ENCODE measurements at regions not wholly inside any gene's neighbourhood (a gene's known extent, or its start where the extent isn't known, plus 50 kb on each side); places are given as distances from the start of the nearest gene placed in this dataset.

DNA sequence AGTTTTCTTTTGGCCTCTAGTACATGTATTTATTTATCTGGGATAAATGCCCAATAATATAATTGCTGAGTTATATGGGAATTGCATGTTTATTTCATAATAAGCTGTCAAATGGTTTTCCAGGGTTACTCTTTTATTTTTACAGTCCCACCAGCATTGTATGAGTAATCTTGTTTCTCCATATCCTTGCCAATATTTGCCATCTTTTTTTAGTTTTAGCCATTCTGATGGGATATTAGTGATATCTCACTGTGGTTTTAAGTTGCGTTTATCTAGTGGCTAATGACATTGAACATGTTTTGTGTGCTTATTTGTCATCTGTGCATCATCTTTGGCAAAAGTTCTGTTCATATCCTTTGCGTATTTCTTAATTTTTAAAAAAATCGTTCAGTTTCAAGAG, 372.8 kb upstream of the CCDC179 start:
- no peak overlapping the region for H3K27ac ChIP-seq (ENCODE audit: low read length)
- WGBS (ENCODE audit: insufficient coverage, low lambda C conversion rate), result 100% methylated on average over 1 of the region's 3 CpGs
- H3K36me3 ChIP-seq (ENCODE audit: control insufficient read depth, insufficient read depth, low read length), result no peaks in the 10 kb centered on the region
- H3K27me3 ChIP-seq (ENCODE audit: control insufficient read depth, insufficient read depth, low read length), result no peaks in the 10 kb centered on the region
- no peak for DNase-seq
- no peak overlapping the region for H3K4me3 ChIP-seq (ENCODE audit: low read length)
- no peaks in the 10 kb centered on the region for H3K9me3 ChIP-seq (ENCODE audit: control insufficient read depth, low read depth, low read length)
- H3K4me1 ChIP-seq (ENCODE audit: control insufficient read depth, insufficient read depth, low read length), result no peaks in the 10 kb centered on the region

DNA sequence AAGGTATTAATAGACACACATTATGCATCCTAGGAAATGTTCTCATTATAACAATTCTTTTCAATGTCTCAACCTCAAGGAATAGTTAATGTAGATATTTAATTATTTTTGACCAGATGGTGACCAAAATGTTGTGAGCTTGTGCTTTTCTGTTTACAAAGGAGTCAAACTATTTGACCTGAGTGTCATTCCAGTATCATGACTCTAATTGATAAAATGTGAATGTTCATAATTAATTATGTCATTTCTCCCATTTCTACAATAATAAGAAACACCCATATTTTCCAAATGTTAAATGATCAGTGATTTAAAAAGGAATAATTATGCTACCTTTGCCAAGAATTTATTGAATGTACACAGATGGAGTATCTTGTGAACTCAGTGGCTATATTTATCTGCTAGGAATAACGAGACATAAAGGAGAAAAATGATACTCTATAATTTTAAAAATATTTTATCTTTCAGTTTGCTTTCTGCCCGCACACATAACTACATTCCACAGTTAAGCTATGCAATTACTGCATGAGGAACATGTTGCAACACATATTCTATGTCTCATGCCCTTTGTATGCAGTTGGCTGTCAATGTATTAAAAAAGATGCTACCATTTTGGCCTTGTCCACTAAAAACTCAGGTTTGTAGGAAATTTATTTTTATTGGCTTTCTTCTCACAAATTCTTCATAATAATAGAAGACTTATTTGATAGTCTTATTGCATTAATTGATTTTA, 376.7 kb upstream of the CCDC179 start:
- Histone ChIP-seq H3K4me1 (ENCODE audit: control insufficient read depth, insufficient read depth, low read length) (no peaks in the 10 kb centered on the region), H3K4me3 (ENCODE audit: low read length) (no peak overlapping the region), H3K36me3 (ENCODE audit: control insufficient read depth, insufficient read depth, low read length) (no peaks in the 10 kb centered on the region), H3K27ac (ENCODE audit: low read length) (no peak overlapping the region), H3K9me3 (ENCODE audit: control insufficient read depth, low read depth, low read length) (no peaks in the 10 kb centered on the region), H3K27me3 (ENCODE audit: control insufficient read depth, insufficient read depth, low read length) (no peaks in the 10 kb centered on the region)
- WGBS (ENCODE audit: insufficient coverage, low lambda C conversion rate), result 90% methylated on average over 2 of the region's 2 CpGs
- no peak for DNase-seq

DNA sequence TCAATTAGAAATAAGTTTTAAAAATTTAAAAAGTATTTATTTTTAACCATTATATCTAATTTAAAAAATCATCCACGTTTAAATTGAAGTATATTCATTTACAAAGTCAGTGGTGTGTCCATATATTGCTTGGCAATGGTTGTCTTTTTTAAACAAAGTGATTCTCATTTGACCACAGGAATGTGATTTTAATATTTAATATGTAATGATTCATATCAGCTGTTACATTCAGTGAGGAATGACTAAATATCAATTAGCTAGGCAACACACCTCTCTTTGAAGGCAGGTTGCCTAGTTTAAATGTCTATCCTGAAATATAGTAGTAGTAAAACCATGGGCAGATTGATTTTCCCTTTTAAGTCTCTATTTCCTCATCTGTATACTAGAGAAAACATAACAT, 392.2 kb upstream of the CCDC179 start:
- no peaks in the 10 kb centered on the region for H3K36me3 ChIP-seq (ENCODE audit: control insufficient read depth, insufficient read depth, low read length)
- H3K27ac ChIP-seq (ENCODE audit: low read length), result no peak overlapping the region
- H3K4me1 ChIP-seq (ENCODE audit: control insufficient read depth, insufficient read depth, low read length), result no peaks in the 10 kb centered on the region
- no peak overlapping the region for H3K4me3 ChIP-seq (ENCODE audit: low read length)
- no peaks in the 10 kb centered on the region for H3K27me3 ChIP-seq (ENCODE audit: control insufficient read depth, insufficient read depth, low read length)
- no peaks in the 10 kb centered on the region for H3K9me3 ChIP-seq (ENCODE audit: control insufficient read depth, low read depth, low read length)
- DNase-seq, result no peak
- WGBS (ENCODE audit: insufficient coverage, low lambda C conversion rate), result 83% methylated on average over 1 of the region's 1 CpG

DNA sequence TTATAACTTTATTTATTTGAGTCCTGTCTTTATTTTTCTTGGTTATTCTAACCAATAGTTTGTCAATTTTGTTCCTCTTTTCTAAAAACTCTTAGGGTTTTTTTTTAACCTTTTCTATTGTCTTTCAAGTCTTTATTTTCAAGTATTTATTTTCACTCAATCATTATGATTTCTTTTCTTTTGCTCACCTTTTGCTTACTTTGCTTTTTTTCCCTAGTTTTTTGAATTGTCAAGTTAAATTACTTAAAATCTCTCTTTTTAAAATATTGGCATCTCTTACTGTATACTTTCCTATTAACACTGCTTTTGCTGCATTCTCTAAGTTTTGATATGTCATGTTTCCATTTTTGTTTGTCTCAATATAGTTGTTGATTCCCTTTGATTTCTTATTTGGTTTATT, 396.8 kb upstream of the CCDC179 start:
- no peaks in the 10 kb centered on the region for H3K27me3 ChIP-seq (ENCODE audit: control insufficient read depth, insufficient read depth, low read length)
- H3K36me3 ChIP-seq (ENCODE audit: control insufficient read depth, insufficient read depth, low read length), result no peaks in the 10 kb centered on the region
- no peak for DNase-seq
- H3K9me3 ChIP-seq (ENCODE audit: control insufficient read depth, low read depth, low read length), result no peaks in the 10 kb centered on the region
- H3K27ac ChIP-seq (ENCODE audit: low read length), result no peak overlapping the region
- H3K4me3 ChIP-seq (ENCODE audit: low read length), result no peak overlapping the region
- H3K4me1 ChIP-seq (ENCODE audit: control insufficient read depth, insufficient read depth, low read length), result no peaks in the 10 kb centered on the region

DNA sequence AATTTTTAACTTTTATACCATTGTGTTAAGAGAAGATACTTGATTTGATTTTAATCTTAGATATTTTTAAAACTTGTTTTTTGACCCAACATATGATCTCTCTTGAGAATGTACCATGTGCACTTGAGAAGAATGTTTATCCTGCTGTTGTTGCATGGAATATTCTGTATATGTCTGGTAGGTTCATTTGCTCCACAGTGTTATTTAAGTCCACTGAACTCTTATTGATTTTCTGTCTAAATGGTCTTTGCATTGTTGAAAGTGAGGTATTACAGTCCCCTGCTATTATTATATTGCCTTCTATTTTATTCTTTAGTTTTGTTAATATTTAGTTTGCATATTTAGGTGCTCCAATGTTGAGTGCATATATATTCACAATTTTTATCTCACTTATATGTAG, 397.3 kb upstream of the CCDC179 start:
- no peak overlapping the region for H3K27ac ChIP-seq (ENCODE audit: low read length)
- H3K9me3 ChIP-seq (ENCODE audit: control insufficient read depth, low read depth, low read length), result no peaks in the 10 kb centered on the region
- no peak for DNase-seq
- no peak overlapping the region for H3K4me3 ChIP-seq (ENCODE audit: low read length)
- H3K36me3 ChIP-seq (ENCODE audit: control insufficient read depth, insufficient read depth, low read length), result no peaks in the 10 kb centered on the region
- no peaks in the 10 kb centered on the region for H3K4me1 ChIP-seq (ENCODE audit: control insufficient read depth, insufficient read depth, low read length)
- no peaks in the 10 kb centered on the region for H3K27me3 ChIP-seq (ENCODE audit: control insufficient read depth, insufficient read depth, low read length)

- no peak overlapping the region for H3K27ac ChIP-seq (ENCODE audit: low read length)
- no peaks in the 10 kb centered on the region for H3K4me1 ChIP-seq (ENCODE audit: control insufficient read depth, insufficient read depth, low read length)
- no peak overlapping the region for H3K4me3 ChIP-seq (ENCODE audit: low read length)
- DNase-seq, result no peak
- H3K9me3 ChIP-seq (ENCODE audit: control insufficient read depth, low read depth, low read length), result no peaks in the 10 kb centered on the region
- no peaks in the 10 kb centered on the region for H3K36me3 ChIP-seq (ENCODE audit: control insufficient read depth, insufficient read depth, low read length)
- no peaks in the 10 kb centered on the region for H3K27me3 ChIP-seq (ENCODE audit: control insufficient read depth, insufficient read depth, low read length)
Measured at GRCh38 chr11:23263466-23263865, 403.2 kb upstream of the CCDC179 start.

DNA sequence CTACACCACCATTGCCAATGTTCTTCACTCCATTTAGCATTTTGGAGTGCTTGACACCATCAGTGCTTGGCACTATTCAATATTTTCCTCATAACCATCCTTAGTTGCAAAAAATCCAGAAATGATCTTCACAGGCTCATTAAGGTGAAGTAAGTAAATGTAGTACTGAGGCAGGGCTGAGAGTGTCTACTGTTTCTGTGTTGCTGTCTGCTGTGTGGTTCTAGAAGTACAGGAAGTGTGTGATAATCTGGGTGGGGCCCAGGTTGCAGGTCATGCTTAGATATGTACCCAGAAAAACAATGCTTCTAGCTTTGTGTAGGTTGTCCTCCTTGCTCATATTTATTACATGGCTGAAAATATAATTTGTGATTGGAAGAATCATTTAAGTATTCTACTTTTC, 411.8 kb upstream of the CCDC179 start:
- Histone ChIP-seq H3K36me3 (ENCODE audit: control insufficient read depth, insufficient read depth, low read length) (no peaks in the 10 kb centered on the region), H3K27ac (ENCODE audit: low read length) (no peak overlapping the region), H3K9me3 (ENCODE audit: control insufficient read depth, low read depth, low read length) (no peaks in the 10 kb centered on the region), H3K4me3 (ENCODE audit: low read length) (no peak overlapping the region), H3K4me1 (ENCODE audit: control insufficient read depth, insufficient read depth, low read length) (no peaks in the 10 kb centered on the region), H3K27me3 (ENCODE audit: control insufficient read depth, insufficient read depth, low read length) (no peaks in the 10 kb centered on the region)
- peak in 1 of 2 donors; percentile 4 for DNase-seq

DNA sequence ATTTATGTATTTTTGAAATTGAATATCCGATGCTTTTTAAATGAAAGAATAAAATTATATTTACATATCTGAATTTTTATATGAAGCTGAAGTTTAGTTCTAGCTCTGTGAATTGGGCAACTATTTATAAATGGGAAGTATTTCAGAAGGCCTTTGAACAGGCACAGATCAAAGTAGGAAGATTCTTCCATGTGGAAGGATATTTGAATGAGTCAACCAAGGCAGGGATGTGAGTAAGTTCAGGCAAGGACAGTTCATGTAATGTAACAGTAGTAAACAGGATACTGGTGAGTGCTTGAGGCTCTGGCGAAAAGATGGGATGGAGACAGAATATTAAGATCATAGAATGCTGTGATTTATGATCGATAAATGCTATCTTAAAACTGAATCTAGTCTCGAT, 417.8 kb upstream of the CCDC179 start:
- DNase-seq, result no peak
- Histone ChIP-seq H3K27me3 (ENCODE audit: control insufficient read depth, insufficient read depth, low read length) (no peaks in the 10 kb centered on the region), H3K4me1 (ENCODE audit: control insufficient read depth, insufficient read depth, low read length) (no peaks in the 10 kb centered on the region), H3K9me3 (ENCODE audit: control insufficient read depth, low read depth, low read length) (no peaks in the 10 kb centered on the region), H3K4me3 (ENCODE audit: low read length) (no peak overlapping the region), H3K36me3 (ENCODE audit: control insufficient read depth, insufficient read depth, low read length) (no peaks in the 10 kb centered on the region), H3K27ac (ENCODE audit: low read length) (no peak overlapping the region)
- 92% methylated on average over 3 of the region's 4 CpGs for WGBS (ENCODE audit: insufficient coverage, low lambda C conversion rate)

- H3K36me3 ChIP-seq (ENCODE audit: control insufficient read depth, insufficient read depth, low read length), result no peaks in the 10 kb centered on the region
- no peak overlapping the region for H3K4me3 ChIP-seq (ENCODE audit: low read length)
- H3K9me3 ChIP-seq (ENCODE audit: control insufficient read depth, low read depth, low read length), result no peaks in the 10 kb centered on the region
- no peaks in the 10 kb centered on the region for H3K4me1 ChIP-seq (ENCODE audit: control insufficient read depth, insufficient read depth, low read length)
- 100% methylated on average over 1 of the region's 2 CpGs for WGBS (ENCODE audit: insufficient coverage, low lambda C conversion rate)
- no peaks in the 10 kb centered on the region for H3K27me3 ChIP-seq (ENCODE audit: control insufficient read depth, insufficient read depth, low read length)
- DNase-seq, result no peak
- H3K27ac ChIP-seq (ENCODE audit: low read length), result no peak overlapping the region
Measured at GRCh38 chr11:23280088-23280487, 419.8 kb upstream of the CCDC179 start.

GRCh38 chr11:23283666-23284065, 423.4 kb upstream of the CCDC179 start:
- Histone ChIP-seq H3K27me3 (ENCODE audit: control insufficient read depth, insufficient read depth, low read length) (no peaks in the 10 kb centered on the region), H3K4me1 (ENCODE audit: control insufficient read depth, insufficient read depth, low read length) (no peaks in the 10 kb centered on the region), H3K36me3 (ENCODE audit: control insufficient read depth, insufficient read depth, low read length) (no peaks in the 10 kb centered on the region), H3K27ac (ENCODE audit: low read length) (no peak overlapping the region), H3K4me3 (ENCODE audit: low read length) (no peak overlapping the region), H3K9me3 (ENCODE audit: control insufficient read depth, low read depth, low read length) (no peaks in the 10 kb centered on the region)
- DNase-seq, result no peak
- no CpG with 5 or more reads among the region's 1 CpG for WGBS (ENCODE audit: insufficient coverage, low lambda C conversion rate)

DNA sequence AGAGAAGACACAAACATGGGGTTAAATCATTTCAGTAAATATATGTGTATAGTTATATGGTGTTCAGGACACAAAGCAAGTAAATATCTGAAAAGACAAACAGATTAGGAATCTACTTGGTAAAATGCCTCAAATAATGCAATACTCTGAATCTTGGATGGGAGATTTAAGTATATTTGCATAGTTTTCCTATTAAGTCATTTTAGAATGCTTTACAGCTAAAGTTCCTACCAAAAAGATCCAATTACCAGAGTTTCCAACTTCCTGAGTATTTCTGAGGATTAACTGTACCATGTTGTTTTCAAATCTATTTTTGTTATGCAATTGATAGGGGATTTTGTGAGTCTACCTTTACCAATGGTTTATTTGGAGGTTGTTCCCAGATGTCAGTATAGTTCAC, 424.4 kb upstream of the CCDC179 start:
- Histone ChIP-seq H3K36me3 (ENCODE audit: control insufficient read depth, insufficient read depth, low read length) (no peaks in the 10 kb centered on the region), H3K27me3 (ENCODE audit: control insufficient read depth, insufficient read depth, low read length) (no peaks in the 10 kb centered on the region), H3K4me1 (ENCODE audit: control insufficient read depth, insufficient read depth, low read length) (no peaks in the 10 kb centered on the region), H3K4me3 (ENCODE audit: low read length) (no peak overlapping the region), H3K27ac (ENCODE audit: low read length) (no peak overlapping the region), H3K9me3 (ENCODE audit: control insufficient read depth, low read depth, low read length) (no peaks in the 10 kb centered on the region)
- DNase-seq, result no peak
